IPS-18a (cell line): ENCODE measurements at regions not wholly inside any gene's neighbourhood (a gene's known extent, or its start where the extent isn't known, plus 50 kb on each side); places are given as distances from the start of the nearest gene placed in this dataset.

Experiments
- H3K27ac ChIP-seq: one replicate; pipeline ENCODE4 v1.5.1; 2013; ENCODE audit warnings: low read length
- H3K27me3 ChIP-seq: one replicate; pipeline ENCODE4 v1.6.1; 2013; ENCODE audit warnings: mild to moderate bottlenecking, low read length; ENCODE audit not compliant: control insufficient read depth, insufficient read depth
- H3K36me3 ChIP-seq: one replicate; pipeline ENCODE4 v1.6.1; 2013; ENCODE audit warnings: low read depth, low read length; ENCODE audit not compliant: control insufficient read depth
- H3K4me1 ChIP-seq: one replicate; pipeline ENCODE4 v1.6.1; 2013; ENCODE audit warnings: low read depth, low read length; ENCODE audit not compliant: control insufficient read depth
- H3K4me3 ChIP-seq: one replicate; pipeline ENCODE4 v1.5.1; 2013; ENCODE audit warnings: low read length
- H3K9ac ChIP-seq: one replicate; pipeline ENCODE4 v1.6.1; 2013; ENCODE audit warnings: mild to moderate bottlenecking, low read length, moderate library complexity
- H3K9me3 ChIP-seq: one replicate; pipeline ENCODE4 v1.6.1; 2013; ENCODE audit warnings: low read depth, low read length; ENCODE audit not compliant: control insufficient read depth

GRCh38 chr4:140208921-140209320 lies 54.9 kb upstream of the MAML3 start:
- H3K36me3 ChIP-seq: no peaks in the 10 kb centered on the region
- H3K9me3 ChIP-seq: no peaks in the 10 kb centered on the region
- H3K4me1 ChIP-seq: peaks cover 5% of the 10 kb centered on the region
- H3K27me3 ChIP-seq: no peaks in the 10 kb centered on the region
- no peak overlapping the region for H3K4me3 ChIP-seq
- no peak overlapping the region for H3K27ac ChIP-seq
- H3K9ac ChIP-seq: no peak overlapping the region
